Activated T-helper 1 cell treated with anti-CD3 and anti-CD28 coated beads, Interleukin-12 subunit alpha, Interleukin-12 subunit beta, Interleukin-2, Interleukin-4 antibody, amounts not matched to agents 30 ng/mL and 10 ng/mL and 1 ng/mL, durations not matched to agents 14 hours and 24 hours and 36 hours (primary cell): ENCODE measurements at regions not wholly inside any gene's neighbourhood (a gene's known extent, or its start where the extent isn't known, plus 50 kb on each side); places are given as distances from the start of the nearest gene placed in this dataset.

ENCODE experiments used
- DNase-seq: peaks from one replicate; pipeline ENCODE4 v3.0.0; 2021; ENCODE audit warnings: low spot score
- H3K27ac Mint-ChIP-seq: one replicate; pipeline ENCODE4 v1.8.0; 2021; ENCODE audit warnings: mild to moderate bottlenecking, mixed read lengths
- H3K27me3 Mint-ChIP-seq: one replicate; pipeline ENCODE4 v1.8.0; 2022; ENCODE audit warnings: mild to moderate bottlenecking, moderate library complexity, mixed read lengths; ENCODE audit not compliant: insufficient read depth
- H3K36me3 Mint-ChIP-seq: one replicate; pipeline ENCODE4 v1.8.0; 2021; ENCODE audit warnings: low read depth, mixed read lengths
- H3K4me1 Mint-ChIP-seq: one replicate; pipeline ENCODE4 v1.8.0; 2021; ENCODE audit warnings: low read depth, mixed read lengths
- H3K4me3 Mint-ChIP-seq: one replicate; pipeline ENCODE4 v1.8.0; 2021; ENCODE audit warnings: mild to moderate bottlenecking, moderate library complexity, mixed read lengths
- H3K9me3 Mint-ChIP-seq: one replicate; pipeline ENCODE4 v1.8.0; 2021; ENCODE audit warnings: mixed read lengths
- intact Hi-C: fragments of 100-400 bp; cut with micrococcal nuclease; formaldehyde crosslinking; loops from one replicate; pipeline ENCODE4 v1.15.1; 2024

GRCh38 chr9:13718086-13718485 is 438.6 kb upstream of the MPDZ start:
- intact Hi-C loops: no loop called here
- H3K36me3 Mint-ChIP-seq: no peaks in the 10 kb centered on the region
- no peaks in the 10 kb centered on the region for H3K27me3 Mint-ChIP-seq
- no peak overlapping the region for H3K4me3 Mint-ChIP-seq
- DNase-seq: no peak
- H3K4me1 Mint-ChIP-seq: no peaks in the 10 kb centered on the region
- H3K9me3 Mint-ChIP-seq: peaks cover 7% of the 10 kb centered on the region
- no peak overlapping the region for H3K27ac Mint-ChIP-seq

- intact Hi-C loops: no loop called here
- DNase-seq: no peak
- Mint-ChIP-seq H3K27ac (no peak overlapping the region), H3K27me3 (no peaks in the 10 kb centered on the region), H3K4me1 (no peaks in the 10 kb centered on the region), H3K9me3 (peaks cover 7% of the 10 kb centered on the region), H3K36me3 (no peaks in the 10 kb centered on the region), H3K4me3 (no peak overlapping the region)
Observed at GRCh38 chr9:13717322-13718054, 438.0 kb upstream of the MPDZ start.

- Mint-ChIP-seq H3K27ac (no peak overlapping the region), H3K4me1 (no peaks in the 10 kb centered on the region), H3K36me3 (no peaks in the 10 kb centered on the region), H3K27me3 (no peaks in the 10 kb centered on the region), H3K4me3 (no peak overlapping the region), H3K9me3 (peaks cover 7% of the 10 kb centered on the region)
- DNase-seq: no peak
- intact Hi-C loops: no loop called here
Observed at GRCh38 chr9:13716601-13717321, 437.3 kb upstream of the MPDZ start.

- Mint-ChIP-seq H3K27ac (no peak overlapping the region), H3K4me1 (no peaks in the 10 kb centered on the region), H3K9me3 (peaks cover 7% of the 10 kb centered on the region), H3K36me3 (no peaks in the 10 kb centered on the region), H3K27me3 (no peaks in the 10 kb centered on the region), H3K4me3 (no peak overlapping the region)
- intact Hi-C loops: no loop called here
- DNase-seq: no peak
Observed at GRCh38 chr9:13716090-13716489, 436.6 kb upstream of the MPDZ start.

GRCh38 chr9:13715430-13715829 is 435.9 kb upstream of the MPDZ start:
- no peaks in the 10 kb centered on the region for H3K36me3 Mint-ChIP-seq
- no peak overlapping the region for H3K27ac Mint-ChIP-seq
- DNase-seq: no peak
- H3K27me3 Mint-ChIP-seq: no peaks in the 10 kb centered on the region
- H3K9me3 Mint-ChIP-seq: peaks cover 10% of the 10 kb centered on the region
- intact Hi-C loops: no loop called here
- H3K4me1 Mint-ChIP-seq: no peaks in the 10 kb centered on the region
- no peak overlapping the region for H3K4me3 Mint-ChIP-seq

- H3K9me3 Mint-ChIP-seq: peaks cover 15% of the 10 kb centered on the region
Observed at GRCh38 chr9:13707612-13708576, 428.4 kb upstream of the MPDZ start.

GRCh38 chr9:13705918-13706317 is 426.4 kb upstream of the MPDZ start:
- intact Hi-C loops: no loop called here
- no peaks in the 10 kb centered on the region for H3K4me1 Mint-ChIP-seq
- no peak overlapping the region for H3K27ac Mint-ChIP-seq
- H3K9me3 Mint-ChIP-seq: peaks cover 15% of the 10 kb centered on the region
- no peaks in the 10 kb centered on the region for H3K27me3 Mint-ChIP-seq
- no peak overlapping the region for H3K4me3 Mint-ChIP-seq
- no peaks in the 10 kb centered on the region for H3K36me3 Mint-ChIP-seq
- no peak for DNase-seq

More at GRCh38 chr9:13707612-13708576, 428.4 kb upstream of the MPDZ start:
- DNase-seq: no peak
- no peak overlapping the region for H3K4me3 Mint-ChIP-seq
- no peaks in the 10 kb centered on the region for H3K27me3 Mint-ChIP-seq
- no peaks in the 10 kb centered on the region for H3K4me1 Mint-ChIP-seq
- no peak overlapping the region for H3K27ac Mint-ChIP-seq
- H3K36me3 Mint-ChIP-seq: no peaks in the 10 kb centered on the region
- intact Hi-C loops: no loop called here

- no peaks in the 10 kb centered on the region for H3K27me3 Mint-ChIP-seq
- DNase-seq: no peak
- no peaks in the 10 kb centered on the region for H3K4me1 Mint-ChIP-seq
- intact Hi-C loops: no loop called here
- no peak overlapping the region for H3K27ac Mint-ChIP-seq
- peaks cover 11% of the 10 kb centered on the region for H3K9me3 Mint-ChIP-seq
- H3K36me3 Mint-ChIP-seq: no peaks in the 10 kb centered on the region
- H3K4me3 Mint-ChIP-seq: no peak overlapping the region
Observed at GRCh38 chr9:13705373-13705772, 425.9 kb upstream of the MPDZ start.

GRCh38 chr9:13690595-13690994 is 411.1 kb upstream of the MPDZ start:
- intact Hi-C loops: no loop called here
- Mint-ChIP-seq H3K9me3 (peaks cover 12% of the 10 kb centered on the region), H3K4me1 (no peaks in the 10 kb centered on the region), H3K27ac (no peak overlapping the region), H3K36me3 (no peaks in the 10 kb centered on the region), H3K4me3 (no peak overlapping the region), H3K27me3 (no peaks in the 10 kb centered on the region)
- no peak for DNase-seq

- intact Hi-C loops: no loop called here
Observed at GRCh38 chr9:13689925-13690324, 410.4 kb upstream of the MPDZ start.

GRCh38 chr9:13688990-13689600 is 409.6 kb upstream of the MPDZ start:
- Mint-ChIP-seq H3K4me1 (no peaks in the 10 kb centered on the region), H3K27me3 (no peaks in the 10 kb centered on the region), H3K9me3 (peaks cover 3% of the 10 kb centered on the region), H3K4me3 (no peak overlapping the region), H3K36me3 (no peaks in the 10 kb centered on the region), H3K27ac (no peak overlapping the region)
- no peak for DNase-seq
- intact Hi-C loops: no loop called here

More at GRCh38 chr9:13689925-13690324, 410.4 kb upstream of the MPDZ start:
- Mint-ChIP-seq H3K27me3 (no peaks in the 10 kb centered on the region), H3K4me1 (no peaks in the 10 kb centered on the region), H3K36me3 (no peaks in the 10 kb centered on the region), H3K4me3 (no peak overlapping the region), H3K27ac (no peak overlapping the region), H3K9me3 (peaks cover 5% of the 10 kb centered on the region)
- no peak for DNase-seq

GRCh38 chr9:13688223-13688989 is 408.9 kb upstream of the MPDZ start:
- peaks cover 3% of the 10 kb centered on the region for H3K9me3 Mint-ChIP-seq
- H3K27ac Mint-ChIP-seq: no peak overlapping the region

More at GRCh38 chr9:13688223-13688989, 408.9 kb upstream of the MPDZ start:
- Mint-ChIP-seq H3K27me3 (no peaks in the 10 kb centered on the region), H3K36me3 (no peaks in the 10 kb centered on the region), H3K4me3 (no peak overlapping the region), H3K4me1 (no peaks in the 10 kb centered on the region)
- intact Hi-C loops: no loop called here
- no peak for DNase-seq
